ENCODE measurements at regions not wholly inside any gene's neighbourhood (a gene's known extent, or its start where the extent isn't known, plus 50 kb on each side); places are given as distances from the start of the nearest gene placed in this dataset.

GRCh38 chr3:67831262-67831661 is 176.8 kb upstream of the SUCLG2 start:
- TF ChIP-seq GABPA (IDR thresholded peaks at IDR 0.05; ENCODE audit: low read depth) (no peak), SPI1 (IDR thresholded peaks at IDR 0.05; ENCODE audit: borderline replicate concordance, low read depth) (no peak), POLR2AphosphoS5 (IDR thresholded peaks at IDR 0.05; ENCODE audit: low read depth) (no peak)
- TF ChIP-seq, protein P1, sequence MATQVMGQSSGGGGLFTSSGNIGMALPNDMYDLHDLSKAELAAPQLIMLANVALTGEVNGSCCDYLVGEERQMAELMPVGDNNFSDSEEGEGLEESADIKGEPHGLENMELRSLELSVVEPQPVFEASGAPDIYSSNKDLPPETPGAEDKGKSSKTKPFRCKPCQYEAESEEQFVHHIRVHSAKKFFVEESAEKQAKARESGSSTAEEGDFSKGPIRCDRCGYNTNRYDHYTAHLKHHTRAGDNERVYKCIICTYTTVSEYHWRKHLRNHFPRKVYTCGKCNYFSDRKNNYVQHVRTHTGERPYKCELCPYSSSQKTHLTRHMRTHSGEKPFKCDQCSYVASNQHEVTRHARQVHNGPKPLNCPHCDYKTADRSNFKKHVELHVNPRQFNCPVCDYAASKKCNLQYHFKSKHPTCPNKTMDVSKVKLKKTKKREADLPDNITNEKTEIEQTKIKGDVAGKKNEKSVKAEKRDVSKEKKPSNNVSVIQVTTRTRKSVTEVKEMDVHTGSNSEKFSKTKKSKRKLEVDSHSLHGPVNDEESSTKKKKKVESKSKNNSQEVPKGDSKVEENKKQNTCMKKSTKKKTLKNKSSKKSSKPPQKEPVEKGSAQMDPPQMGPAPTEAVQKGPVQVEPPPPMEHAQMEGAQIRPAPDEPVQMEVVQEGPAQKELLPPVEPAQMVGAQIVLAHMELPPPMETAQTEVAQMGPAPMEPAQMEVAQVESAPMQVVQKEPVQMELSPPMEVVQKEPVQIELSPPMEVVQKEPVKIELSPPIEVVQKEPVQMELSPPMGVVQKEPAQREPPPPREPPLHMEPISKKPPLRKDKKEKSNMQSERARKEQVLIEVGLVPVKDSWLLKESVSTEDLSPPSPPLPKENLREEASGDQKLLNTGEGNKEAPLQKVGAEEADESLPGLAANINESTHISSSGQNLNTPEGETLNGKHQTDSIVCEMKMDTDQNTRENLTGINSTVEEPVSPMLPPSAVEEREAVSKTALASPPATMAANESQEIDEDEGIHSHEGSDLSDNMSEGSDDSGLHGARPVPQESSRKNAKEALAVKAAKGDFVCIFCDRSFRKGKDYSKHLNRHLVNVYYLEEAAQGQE (IDR thresholded peaks at IDR 0.05; ENCODE audit: insufficient replicate concordance, low read depth), result no peak
- TF ChIP-seq, protein P2, sequence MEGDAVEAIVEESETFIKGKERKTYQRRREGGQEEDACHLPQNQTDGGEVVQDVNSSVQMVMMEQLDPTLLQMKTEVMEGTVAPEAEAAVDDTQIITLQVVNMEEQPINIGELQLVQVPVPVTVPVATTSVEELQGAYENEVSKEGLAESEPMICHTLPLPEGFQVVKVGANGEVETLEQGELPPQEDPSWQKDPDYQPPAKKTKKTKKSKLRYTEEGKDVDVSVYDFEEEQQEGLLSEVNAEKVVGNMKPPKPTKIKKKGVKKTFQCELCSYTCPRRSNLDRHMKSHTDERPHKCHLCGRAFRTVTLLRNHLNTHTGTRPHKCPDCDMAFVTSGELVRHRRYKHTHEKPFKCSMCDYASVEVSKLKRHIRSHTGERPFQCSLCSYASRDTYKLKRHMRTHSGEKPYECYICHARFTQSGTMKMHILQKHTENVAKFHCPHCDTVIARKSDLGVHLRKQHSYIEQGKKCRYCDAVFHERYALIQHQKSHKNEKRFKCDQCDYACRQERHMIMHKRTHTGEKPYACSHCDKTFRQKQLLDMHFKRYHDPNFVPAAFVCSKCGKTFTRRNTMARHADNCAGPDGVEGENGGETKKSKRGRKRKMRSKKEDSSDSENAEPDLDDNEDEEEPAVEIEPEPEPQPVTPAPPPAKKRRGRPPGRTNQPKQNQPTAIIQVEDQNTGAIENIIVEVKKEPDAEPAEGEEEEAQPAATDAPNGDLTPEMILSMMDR (IDR thresholded peaks at IDR 0.05; ENCODE audit: insufficient read depth, low read length), result no peak
- no peaks in the 10 kb centered on the region for H3K27me3 ChIP-seq (ENCODE audit: insufficient read depth, poor library complexity, severe bottlenecking)
- H3K4me3 ChIP-seq (replicated peaks; ENCODE audit: insufficient read depth, low read length), result no peak overlapping the region
- no peak for DNase-seq (ENCODE audit: low read depth in 1 of 2, low spot score in 1 of 2)
- H3K27ac ChIP-seq (replicated peaks), result no peak overlapping the region

DNA sequence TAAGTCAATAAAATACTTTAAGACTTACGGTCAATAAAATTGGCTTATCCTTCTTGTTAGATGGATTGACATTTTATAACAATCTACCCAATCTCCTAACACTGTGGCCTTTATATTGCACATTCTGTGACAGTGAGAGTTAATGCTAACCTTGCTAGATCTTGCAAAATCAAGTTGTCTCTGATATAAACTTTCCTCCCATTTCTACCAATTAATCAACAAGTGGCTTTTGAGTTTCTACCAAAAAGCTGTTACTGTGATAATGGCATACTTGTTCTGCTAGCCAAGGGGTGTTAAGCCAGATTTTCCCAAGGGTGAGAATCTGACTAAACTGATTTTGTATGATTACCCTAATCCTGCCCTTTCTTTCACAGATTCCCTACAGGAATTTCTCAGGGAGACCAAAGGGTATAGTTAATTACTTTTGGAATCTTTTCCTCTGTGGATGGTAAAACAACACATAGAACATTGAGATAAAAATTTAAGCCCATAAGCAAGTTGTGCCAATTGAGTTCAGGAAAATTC is 174.1 kb upstream of the SUCLG2 start:
- Histone ChIP-seq H3K27me3 (ENCODE audit: insufficient read depth, poor library complexity, severe bottlenecking) (no peaks in the 10 kb centered on the region), H3K4me3 (replicated peaks; ENCODE audit: insufficient read depth, low read length) (no peak overlapping the region), H3K27ac (replicated peaks) (no peak overlapping the region)
- DNase-seq (ENCODE audit: low read depth in 1 of 2, low spot score in 1 of 2), result no peak
- TF ChIP-seq GABPA (IDR thresholded peaks at IDR 0.05; ENCODE audit: low read depth) (no peak), SPI1 (IDR thresholded peaks at IDR 0.05; ENCODE audit: borderline replicate concordance, low read depth) (no peak), POLR2AphosphoS5 (IDR thresholded peaks at IDR 0.05; ENCODE audit: low read depth) (no peak)
- TF ChIP-seq, protein P1 (IDR thresholded peaks at IDR 0.05; ENCODE audit: insufficient replicate concordance, low read depth), result no peak
- TF ChIP-seq, protein P2 (IDR thresholded peaks at IDR 0.05; ENCODE audit: insufficient read depth, low read length), result no peak

DNA sequence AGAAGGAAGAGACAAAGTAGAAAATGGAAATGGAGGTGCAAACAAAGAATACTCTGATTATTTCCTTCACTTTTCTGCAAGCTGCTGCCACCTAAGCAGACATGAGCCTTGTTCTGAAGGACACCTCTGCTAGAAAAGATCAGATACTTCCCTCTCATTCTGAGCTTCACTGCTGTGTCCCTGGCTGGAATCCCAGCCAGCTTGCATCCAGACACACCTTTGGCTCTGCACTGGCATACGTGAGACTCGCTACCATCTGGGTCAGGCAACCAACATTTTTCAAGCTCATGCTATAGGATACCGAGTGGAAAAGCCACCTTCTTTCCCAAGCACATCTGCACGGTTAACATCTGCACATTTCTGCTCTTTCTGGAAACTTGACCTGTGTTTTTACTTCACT is 166.7 kb upstream of the SUCLG2 start:
- Histone ChIP-seq H3K4me3 (replicated peaks; ENCODE audit: insufficient read depth, low read length) (no peak overlapping the region), H3K27me3 (ENCODE audit: insufficient read depth, poor library complexity, severe bottlenecking) (no peaks in the 10 kb centered on the region), H3K27ac (replicated peaks) (no peak overlapping the region)
- TF ChIP-seq, protein P1 (IDR thresholded peaks at IDR 0.05; ENCODE audit: insufficient replicate concordance, low read depth), result no peak
- TF ChIP-seq, protein P2 (IDR thresholded peaks at IDR 0.05; ENCODE audit: insufficient read depth, low read length), result no peak
- TF ChIP-seq POLR2AphosphoS5 (IDR thresholded peaks at IDR 0.05; ENCODE audit: low read depth), result no peak
- no peak for DNase-seq (ENCODE audit: low read depth in 1 of 2, low spot score in 1 of 2)
